Activated CD4-positive, alpha-beta T cell treated with anti-CD3 and anti-CD28 coated beads for 36 hours (primary cell): ENCODE measurements at regions not wholly inside any gene's neighbourhood (a gene's known extent, or its start where the extent isn't known, plus 50 kb on each side); places are given as distances from the start of the nearest gene placed in this dataset.

Experiments
- ATAC-seq: fragments of 200-7000 bp; cut with Tn5 transposase; one replicate; pipeline ENCODE4 v1.10.0; 2021; ENCODE audit warnings: mild to moderate bottlenecking, moderate library complexity
- CTCF ChIA-PET: fragments of 350-600 bp; sonication (Branson Sonifier 250); formaldehyde crosslinking; loops from one replicate; lab custom pipeline; 2021; ENCODE audit warnings: antibody characterized with exemption; lab: Charles Lee
- POLR2A ChIA-PET: fragments of 350-600 bp; sonication (Branson Sonifier 250); formaldehyde crosslinking; loops from one replicate; lab custom pipeline; 2021; ENCODE audit warnings: antibody characterized with exemption, inconsistent platforms; lab: Charles Lee
- DNase-seq: peaks from one replicate; pipeline ENCODE4 v3.0.0-alpha.2; 2020
- H3K27ac Mint-ChIP-seq: one replicate; pipeline ENCODE4 v1.8.0; 2021; ENCODE audit warnings: mixed read lengths
- H3K27me3 Mint-ChIP-seq: one replicate; pipeline ENCODE4 v1.8.0; 2021; ENCODE audit warnings: mixed read lengths
- H3K36me3 Mint-ChIP-seq: one replicate; pipeline ENCODE4 v1.8.0; 2021; ENCODE audit warnings: low read depth, mixed read lengths
- H3K4me1 Mint-ChIP-seq: one replicate; pipeline ENCODE4 v1.8.0; 2021; ENCODE audit warnings: mixed read lengths
- H3K4me3 Mint-ChIP-seq: one replicate; pipeline ENCODE4 v1.8.0; 2021; ENCODE audit warnings: mild to moderate bottlenecking, moderate library complexity, mixed read lengths
- H3K9me3 Mint-ChIP-seq: one replicate; pipeline ENCODE4 v1.8.0; 2021; ENCODE audit warnings: low read depth, mixed read lengths
- intact Hi-C, 2 experiments: fragments of 100-400 bp; cut with DNase I in 1 of 2; cut with micrococcal nuclease in 1 of 2; formaldehyde crosslinking; loops; one replicate each; pipeline versions ENCODE4 v1.14.2 to v1.15.1; 2022 to 2024; cut with DNase I, micrococcal nuclease

DNA sequence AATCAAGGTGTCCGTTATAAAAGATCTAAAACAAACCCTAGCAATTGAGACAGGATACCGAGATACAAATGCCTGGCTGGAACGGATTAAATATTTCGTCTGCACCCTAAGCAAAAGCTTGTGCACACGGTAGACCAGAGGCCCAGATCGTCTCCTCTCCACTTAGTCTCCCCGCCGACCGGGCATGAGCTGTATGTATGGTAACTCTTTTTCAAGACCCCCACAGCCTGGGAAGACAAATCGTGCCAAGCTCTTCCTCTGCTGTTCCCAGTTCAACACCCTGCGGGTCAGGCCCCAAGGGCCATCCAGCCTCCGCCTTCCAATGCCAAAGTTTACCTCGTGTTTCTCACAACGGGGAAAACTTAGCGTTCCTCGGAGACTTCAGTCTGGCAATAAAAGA lies 285.7 kb upstream of the GALNT17 start:
- intact Hi-C loops: no loop called here
- CTCF ChIA-PET: interaction anchor here (0.6 kb wide), 1 partner anchor 864 kb away, joined by 3 read pairs; no protein-coding TSS in a partner anchor

DNA sequence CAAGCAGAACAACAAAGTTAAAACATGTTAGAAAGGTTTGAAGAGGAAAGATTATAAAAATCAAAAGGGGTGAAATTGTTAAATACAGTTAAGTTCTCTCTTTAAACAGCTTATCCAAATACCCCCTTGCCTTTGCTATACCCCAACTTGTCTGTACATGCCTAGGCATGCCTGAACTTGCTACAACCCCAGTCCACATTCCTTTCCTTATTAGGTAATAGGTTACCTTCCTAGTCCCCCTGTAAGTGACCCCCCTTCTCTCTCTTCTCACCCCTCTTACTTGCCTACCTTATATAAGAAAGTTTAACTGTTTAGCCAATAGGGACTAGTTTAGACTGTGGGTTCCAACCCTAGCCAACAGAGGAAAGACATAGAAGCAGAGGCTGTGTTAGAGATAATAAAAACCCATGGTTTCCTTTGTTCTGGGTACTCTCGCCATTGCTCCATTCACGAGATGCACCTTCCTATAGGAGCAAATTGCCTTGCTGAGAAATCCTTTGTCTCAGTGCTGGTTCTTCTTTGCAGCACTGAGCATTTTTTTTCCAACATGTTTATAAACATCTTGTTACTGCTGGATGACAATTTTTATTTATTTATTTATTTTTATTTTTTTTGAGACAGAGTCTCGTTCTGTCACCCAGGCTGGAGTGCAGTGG lies 282.2 kb upstream of the GALNT17 start:
- Mint-ChIP-seq H3K4me1 (no peaks in the 10 kb centered on the region), H3K4me3 (no peak overlapping the region), H3K9me3 (peaks cover 6% of the 10 kb centered on the region), H3K27me3 (no peaks in the 10 kb centered on the region), H3K27ac (no peak overlapping the region), H3K36me3 (no peaks in the 10 kb centered on the region)
- ChIA-PET POLR2A (no interaction called here), CTCF (no interaction called here)
- intact Hi-C loops: no loop called here
- ATAC-seq (no peak), DNase-seq (no peak)

More for the DNA sequence above, 285.7 kb upstream of the GALNT17 start:
- no peak for ATAC-seq
- no peak for DNase-seq
- no peak overlapping the region for H3K4me3 Mint-ChIP-seq
- peaks cover 12% of the 10 kb centered on the region for H3K9me3 Mint-ChIP-seq
- POLR2A ChIA-PET: no interaction called here
- no peaks in the 10 kb centered on the region for H3K27me3 Mint-ChIP-seq
- no peak overlapping the region for H3K27ac Mint-ChIP-seq
- H3K36me3 Mint-ChIP-seq: no peaks in the 10 kb centered on the region
- no peaks in the 10 kb centered on the region for H3K4me1 Mint-ChIP-seq

DNA sequence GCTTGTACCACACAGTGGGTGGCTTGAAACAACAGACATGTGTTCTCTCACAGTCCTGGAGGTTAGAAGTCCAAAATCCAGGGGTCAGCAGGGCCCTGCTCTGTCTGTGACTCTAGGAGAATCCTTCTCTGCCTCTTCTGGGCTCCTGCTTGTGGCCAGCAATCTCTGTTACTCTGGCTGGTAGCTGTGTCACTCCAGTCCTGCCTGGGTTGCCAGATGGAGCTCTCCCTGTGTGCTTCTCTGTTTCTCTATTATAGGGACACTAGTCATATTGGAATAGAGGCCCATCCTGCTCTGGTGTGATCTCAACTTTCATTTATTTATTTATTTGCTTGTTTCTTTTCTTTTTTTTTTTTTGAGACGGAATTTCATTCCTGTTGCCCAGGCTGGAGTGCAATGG lies 276.6 kb upstream of the GALNT17 start:
- Mint-ChIP-seq H3K27me3 (no peaks in the 10 kb centered on the region), H3K36me3 (no peaks in the 10 kb centered on the region), H3K27ac (no peak overlapping the region), H3K9me3 (no peaks in the 10 kb centered on the region), H3K4me1 (no peaks in the 10 kb centered on the region), H3K4me3 (no peak overlapping the region)
- ChIA-PET CTCF (interaction anchor here (0.5 to 1.9 kb wide), 2 partner anchors 878 to 1568 kb away, joined by 4 to 12 read pairs; no protein-coding TSS in a partner anchor), POLR2A (interaction anchor here (0.6 kb wide), 1 partner anchor 15 kb away, joined by 3 read pairs; no protein-coding TSS in a partner anchor)
- DNase-seq: no peak
- intact Hi-C loops: no loop called here
- no peak for ATAC-seq

DNA sequence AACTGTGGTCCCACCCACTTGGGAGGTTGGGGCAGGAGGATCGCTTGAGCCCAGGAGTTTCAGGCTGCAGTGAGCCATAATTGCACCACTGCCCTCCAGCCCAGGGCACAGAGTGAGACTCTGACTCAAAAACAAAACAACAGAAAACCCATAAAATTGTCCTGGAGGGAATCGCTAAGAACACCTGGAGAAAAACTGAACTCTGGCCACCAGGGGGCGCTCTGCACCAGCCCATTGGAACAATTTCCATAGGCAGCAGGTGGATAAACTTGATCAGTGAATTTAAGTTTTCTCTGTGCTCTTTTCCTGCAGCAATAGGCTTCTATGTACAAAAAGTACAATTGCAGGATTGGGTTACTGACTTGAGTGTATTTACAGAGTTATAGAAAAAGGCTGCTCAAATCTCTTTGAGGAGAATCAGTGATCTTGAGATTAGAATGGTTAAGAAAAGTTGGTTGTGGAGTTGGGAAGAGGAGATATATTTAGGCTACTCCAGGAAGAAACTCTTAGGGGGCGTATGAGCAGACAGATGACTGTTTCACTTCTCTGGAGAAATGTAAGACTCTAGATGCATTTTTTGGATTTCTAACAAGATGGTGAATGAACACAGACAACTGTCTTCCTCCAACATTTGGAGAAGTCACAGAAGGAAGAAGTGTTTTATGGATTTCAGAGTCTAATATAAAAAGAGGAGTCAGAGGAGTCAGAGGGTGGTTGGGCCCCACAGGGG lies 274.9 kb upstream of the GALNT17 start:
- Mint-ChIP-seq H3K27me3 (no peaks in the 10 kb centered on the region), H3K4me3 (no peak overlapping the region), H3K9me3 (peaks cover 2% of the 10 kb centered on the region), H3K27ac (no peak overlapping the region), H3K4me1 (no peaks in the 10 kb centered on the region), H3K36me3 (no peaks in the 10 kb centered on the region)
- ChIA-PET CTCF (interaction anchor here (0.6 to 1.9 kb wide), 8 partner anchors 92 to 1320 kb away, joined by 3 to 12 read pairs (median 3); no protein-coding TSS in a partner anchor), POLR2A (no interaction called here)
- intact Hi-C loops: loop anchor here (1.0 kb wide), 2 partner anchors 876 to 879 kb away; no protein-coding TSS in a partner anchor
- no peak for ATAC-seq
- peak; percentile 82 for DNase-seq

DNA sequence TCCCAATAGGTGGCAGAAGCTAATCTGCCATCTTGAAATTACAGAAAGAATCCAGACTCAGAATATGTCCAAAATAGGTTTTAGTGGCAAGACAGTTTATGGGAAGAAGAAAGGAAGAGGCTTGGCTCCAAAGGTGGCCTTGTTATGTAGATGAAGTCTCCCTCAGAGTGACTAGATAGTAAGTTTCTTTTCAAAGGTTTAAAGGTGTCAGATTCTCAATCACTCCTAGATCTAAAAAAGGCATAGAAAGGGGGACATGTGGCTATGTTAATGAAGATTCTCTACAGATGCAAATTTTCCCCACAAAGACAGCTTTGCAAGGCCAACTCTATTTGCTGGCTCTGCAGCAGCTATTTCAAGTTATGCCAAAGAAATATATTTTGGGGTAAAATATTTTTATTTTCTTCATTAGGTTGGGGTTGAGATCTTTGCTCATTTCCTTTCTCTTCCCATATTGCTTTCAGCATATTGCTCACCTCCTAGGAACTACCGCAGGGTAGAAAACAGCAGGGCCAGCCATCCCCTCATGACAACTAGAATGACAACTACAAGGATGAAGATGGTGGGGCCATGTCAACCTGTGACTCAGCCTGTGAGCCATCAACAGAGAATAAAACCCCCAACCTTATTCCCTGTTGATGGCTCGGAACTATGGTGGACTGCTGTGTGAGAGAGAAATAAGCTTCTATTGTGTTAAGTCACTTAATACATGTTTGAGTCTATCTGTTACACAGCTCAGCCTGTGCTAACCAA lies 274.0 kb upstream of the GALNT17 start:
- ATAC-seq (no peak), DNase-seq (no peak)
- intact Hi-C loops: loop anchor here (1.0 kb wide), 2 partner anchors 875 to 878 kb away; no protein-coding TSS in a partner anchor
- Mint-ChIP-seq H3K36me3 (no peaks in the 10 kb centered on the region), H3K9me3 (peaks cover 6% of the 10 kb centered on the region), H3K27me3 (no peaks in the 10 kb centered on the region), H3K27ac (no peak overlapping the region), H3K4me1 (no peaks in the 10 kb centered on the region), H3K4me3 (no peak overlapping the region)
- POLR2A ChIA-PET: no interaction called here
- CTCF ChIA-PET: interaction anchor here (0.7 to 1.2 kb wide), 6 partner anchors 78 to 1538 kb away, joined by 3 to 4 read pairs (median 3); no protein-coding TSS in a partner anchor

DNA sequence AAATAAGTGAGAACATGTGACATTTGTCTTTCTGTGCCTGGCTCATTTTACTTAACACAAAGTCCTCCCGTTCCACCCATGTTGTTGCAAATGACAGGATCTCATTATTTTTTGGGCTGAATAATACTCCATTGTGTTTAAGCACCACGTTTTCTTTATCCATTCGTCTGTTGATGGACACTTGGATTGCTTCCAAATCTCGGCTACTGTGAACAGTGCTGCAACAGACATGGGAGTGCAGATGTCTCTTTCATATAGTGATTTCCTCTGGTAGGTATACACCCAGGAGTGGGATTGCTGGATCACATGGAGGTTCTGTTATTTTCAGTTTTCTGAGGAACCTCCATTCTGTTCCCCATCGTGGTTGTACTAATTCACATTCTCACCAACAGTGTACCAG lies 264.4 kb upstream of the GALNT17 start:
- H3K4me1 Mint-ChIP-seq: no peaks in the 10 kb centered on the region
- POLR2A ChIA-PET: no interaction called here
- DNase-seq: no peak

DNA sequence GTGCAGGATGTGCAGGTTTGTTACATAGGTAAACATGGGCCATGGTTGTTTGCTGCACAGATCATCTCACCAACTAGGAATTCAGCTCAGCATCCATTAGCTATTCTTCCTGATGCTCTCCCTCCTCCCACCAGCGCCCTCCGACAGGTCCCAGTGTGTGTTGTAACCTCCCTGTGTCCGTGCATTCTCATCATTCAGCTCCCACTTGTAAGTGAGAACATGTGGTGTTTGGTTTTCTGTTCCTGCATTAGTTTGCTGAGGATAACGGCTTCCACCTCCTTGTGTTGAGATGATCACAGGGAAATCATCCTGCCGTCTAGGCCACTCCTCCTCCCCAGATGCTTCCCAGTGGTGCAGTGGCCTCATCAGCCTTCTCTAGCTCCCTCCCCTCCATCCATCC lies 261.6 kb upstream of the GALNT17 start:
- Mint-ChIP-seq H3K9me3 (no peaks in the 10 kb centered on the region), H3K4me3 (no peak overlapping the region), H3K27ac (no peak overlapping the region), H3K4me1 (no peaks in the 10 kb centered on the region), H3K36me3 (no peaks in the 10 kb centered on the region), H3K27me3 (no peaks in the 10 kb centered on the region)
- CTCF ChIA-PET: no interaction called here
- DNase-seq: no peak
- intact Hi-C loops: no loop called here
- ATAC-seq: no peak
- POLR2A ChIA-PET: no interaction called here

More for the DNA sequence above, 264.4 kb upstream of the GALNT17 start:
- CTCF ChIA-PET: no interaction called here
- Mint-ChIP-seq H3K27ac (no peak overlapping the region), H3K4me3 (no peak overlapping the region), H3K36me3 (no peaks in the 10 kb centered on the region), H3K27me3 (no peaks in the 10 kb centered on the region), H3K9me3 (peaks cover 5% of the 10 kb centered on the region)
- no peak for ATAC-seq
- intact Hi-C loops: no loop called here

DNA sequence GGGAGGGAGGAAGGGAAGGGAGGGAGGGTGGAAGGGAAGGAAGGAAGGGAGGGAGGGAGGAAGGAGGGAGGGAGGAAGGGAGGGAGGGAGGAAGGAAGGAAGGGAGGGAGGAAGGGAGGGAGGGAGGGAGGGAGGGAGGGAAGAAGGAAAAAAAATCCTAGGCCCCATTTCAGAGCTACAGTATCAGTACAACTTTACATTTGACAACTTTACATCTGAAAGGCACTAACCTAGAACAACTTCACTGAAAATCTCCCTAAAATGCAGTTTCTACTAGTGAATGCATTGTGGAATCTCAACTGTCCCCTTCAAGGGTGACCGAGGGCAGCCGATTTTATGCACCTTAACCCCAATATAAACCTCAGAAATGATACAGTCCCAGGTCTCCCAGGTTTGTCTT lies 259.8 kb upstream of the GALNT17 start:
- Mint-ChIP-seq H3K9me3 (peaks cover 8% of the 10 kb centered on the region), H3K4me1 (no peaks in the 10 kb centered on the region), H3K27me3 (no peaks in the 10 kb centered on the region), H3K27ac (no peak overlapping the region), H3K36me3 (no peaks in the 10 kb centered on the region), H3K4me3 (no peak overlapping the region)
- intact Hi-C loops: no loop called here
- DNase-seq (no peak), ATAC-seq (no peak)
- ChIA-PET POLR2A (no interaction called here), CTCF (no interaction called here)

DNA sequence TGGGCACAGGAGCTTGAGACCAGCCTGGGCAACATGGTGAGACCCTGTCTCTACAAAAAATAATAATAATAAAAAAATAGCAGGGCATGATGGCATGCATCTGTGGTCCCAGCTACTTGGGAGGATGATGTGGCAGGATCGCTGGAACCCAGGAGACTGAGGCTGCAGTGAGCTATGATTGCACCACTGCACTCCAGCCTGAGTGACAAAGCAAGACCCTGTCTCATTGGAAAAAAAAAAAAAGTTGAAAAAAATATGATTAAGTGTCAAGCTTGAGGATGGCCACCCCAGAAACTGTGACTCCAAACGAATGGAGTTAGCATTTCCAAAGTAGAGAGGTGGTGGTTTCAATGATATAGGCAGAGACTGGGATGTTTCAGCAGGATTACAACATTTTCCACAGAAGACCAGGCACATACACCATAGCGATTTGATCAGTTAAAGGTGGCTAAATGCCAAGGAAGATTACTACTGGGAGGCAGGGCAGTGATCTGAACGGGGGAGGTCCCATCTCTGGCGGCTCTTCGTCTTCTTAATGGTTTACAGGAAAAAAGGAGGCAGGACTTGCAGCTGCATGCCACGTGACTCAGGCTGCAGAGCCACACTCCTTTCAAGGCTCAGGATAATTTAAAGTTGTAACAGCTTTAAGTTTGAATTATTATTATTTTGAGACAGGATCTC lies 250.6 kb upstream of the GALNT17 start:
- ChIA-PET CTCF (no interaction called here), POLR2A (no interaction called here)
- Mint-ChIP-seq H3K4me1 (no peaks in the 10 kb centered on the region), H3K27me3 (no peaks in the 10 kb centered on the region), H3K36me3 (no peaks in the 10 kb centered on the region), H3K27ac (no peak overlapping the region), H3K9me3 (peaks cover 6% of the 10 kb centered on the region), H3K4me3 (no peak overlapping the region)
- DNase-seq: no peak
- no peak for ATAC-seq
- intact Hi-C loops: no loop called here

DNA sequence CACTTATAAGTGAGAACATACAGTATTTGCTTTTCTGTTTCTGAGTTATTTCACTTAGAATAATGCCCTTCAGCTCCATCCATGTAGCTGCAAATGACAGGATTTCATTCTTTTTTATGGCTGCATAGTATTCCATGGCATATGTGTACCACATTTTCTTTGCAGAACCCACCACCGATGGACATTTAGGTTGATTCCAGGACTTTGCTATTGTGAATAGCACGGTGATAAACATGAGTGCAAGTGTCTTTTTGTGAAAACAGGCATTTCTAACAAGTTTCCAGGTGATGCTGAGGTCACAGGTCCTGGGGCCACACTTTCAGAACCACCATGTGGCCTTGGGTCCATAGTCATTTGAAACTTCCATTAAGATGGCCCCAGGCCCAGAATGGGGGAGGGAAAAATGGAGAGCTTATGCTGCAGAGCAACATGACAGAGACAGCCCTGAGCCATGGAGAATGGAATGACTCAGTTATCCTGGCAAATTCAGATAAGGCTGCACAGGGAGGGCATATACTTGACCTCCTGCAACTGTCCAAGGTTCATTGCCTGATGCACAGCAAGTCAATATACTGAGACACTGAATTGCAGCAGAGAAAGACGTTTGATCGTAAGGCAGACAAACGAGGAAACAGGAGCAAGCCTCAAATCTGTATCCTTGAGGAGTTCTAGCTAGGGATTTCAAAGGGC lies 248.0 kb upstream of the GALNT17 start:
- ChIA-PET CTCF (no interaction called here), POLR2A (no interaction called here)
- no peak for DNase-seq
- H3K27ac Mint-ChIP-seq: no peak overlapping the region
- ATAC-seq: no peak
- H3K4me3 Mint-ChIP-seq: no peak overlapping the region
- H3K36me3 Mint-ChIP-seq: no peaks in the 10 kb centered on the region
- H3K27me3 Mint-ChIP-seq: no peaks in the 10 kb centered on the region
- peaks cover 5% of the 10 kb centered on the region for H3K9me3 Mint-ChIP-seq
- no peaks in the 10 kb centered on the region for H3K4me1 Mint-ChIP-seq
- intact Hi-C loops: no loop called here

DNA sequence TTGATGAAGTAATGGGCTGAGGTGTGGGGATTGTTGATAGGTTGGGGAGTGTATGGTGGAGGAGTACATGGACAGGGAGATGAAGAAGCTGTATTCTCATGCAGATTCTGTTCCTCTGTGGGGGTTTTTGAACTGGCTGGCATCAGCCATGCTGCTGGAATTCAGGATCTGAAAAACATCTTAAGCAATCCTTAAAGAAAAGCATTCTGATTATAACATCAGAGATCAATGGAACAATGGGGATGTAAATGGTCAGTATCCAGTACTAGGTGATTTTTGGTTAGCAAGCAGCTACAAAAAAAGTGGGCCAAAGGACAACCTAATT lies 247.5 kb upstream of the GALNT17 start:
- Mint-ChIP-seq H3K27ac (no peak overlapping the region), H3K27me3 (no peaks in the 10 kb centered on the region), H3K4me1 (no peaks in the 10 kb centered on the region), H3K4me3 (no peak overlapping the region), H3K9me3 (peaks cover 5% of the 10 kb centered on the region), H3K36me3 (no peaks in the 10 kb centered on the region)
- ATAC-seq (no peak), DNase-seq (no peak)
- POLR2A ChIA-PET: no interaction called here
- CTCF ChIA-PET: no interaction called here
- intact Hi-C loops: no loop called here
